ENCODE measurements at regions not wholly inside any gene's neighbourhood (a gene's known extent, or its start where the extent isn't known, plus 50 kb on each side); places are given as distances from the start of the nearest gene placed in this dataset.
A peak's percentile ranks its signal among the peaks of the same experiment; 100 is the strongest.

DNA sequence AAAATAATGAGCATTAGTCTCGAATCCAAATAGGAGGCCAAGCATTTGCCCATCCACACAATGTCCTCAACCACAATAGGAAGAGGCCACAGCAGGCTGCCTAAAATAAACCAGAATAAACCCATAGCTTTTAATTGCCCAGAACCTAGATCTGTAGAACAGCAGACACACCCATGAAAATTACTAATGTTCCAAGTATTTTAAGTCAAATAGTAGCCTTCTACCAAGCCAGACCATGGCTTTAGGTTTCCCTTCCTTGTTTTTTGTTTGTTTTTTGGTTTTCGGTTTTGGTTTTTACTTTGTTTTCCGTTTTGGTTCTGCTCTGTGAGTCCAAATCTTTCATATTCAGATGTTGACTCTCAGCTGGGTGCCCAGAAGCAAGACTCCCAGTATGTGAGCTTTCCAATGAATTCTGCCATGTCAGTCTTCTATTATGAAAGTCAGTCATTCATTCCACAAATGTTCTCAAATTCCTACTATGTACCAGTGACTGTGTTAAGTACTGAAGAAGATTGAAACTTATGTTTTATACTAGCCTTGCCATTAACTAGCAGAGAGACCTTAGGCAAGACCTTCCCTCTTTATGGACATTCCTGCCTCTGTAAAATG lies 57.8 kb upstream of the BOC start:
- no peaks in the 10 kb centered on the region for H3K9me3 ChIP-seq (ENCODE audit: control insufficient read depth, low read length)
- H3K36me3 ChIP-seq (ENCODE audit: control insufficient read depth, insufficient read depth, low read length): no peaks in the 10 kb centered on the region
- peaks cover 10% of the 10 kb centered on the region for H3K4me1 ChIP-seq (ENCODE audit: control insufficient read depth, insufficient read depth, low read length, poor library complexity, severe bottlenecking)
- peak overlapping the region; percentile 39 for H3K27ac ChIP-seq (ENCODE audit: low read depth, low read length, severe bottlenecking)
- no peak overlapping the region for H3K4me3 ChIP-seq (ENCODE audit: extremely low read depth, insufficient read depth, low read length, poor library complexity, severe bottlenecking)
- WGBS, 2 experiments (ENCODE audit: insufficient coverage in 2 of 2): 75 to 88% methylated on average over 1 to 2 of the region's 3 CpGs

DNA sequence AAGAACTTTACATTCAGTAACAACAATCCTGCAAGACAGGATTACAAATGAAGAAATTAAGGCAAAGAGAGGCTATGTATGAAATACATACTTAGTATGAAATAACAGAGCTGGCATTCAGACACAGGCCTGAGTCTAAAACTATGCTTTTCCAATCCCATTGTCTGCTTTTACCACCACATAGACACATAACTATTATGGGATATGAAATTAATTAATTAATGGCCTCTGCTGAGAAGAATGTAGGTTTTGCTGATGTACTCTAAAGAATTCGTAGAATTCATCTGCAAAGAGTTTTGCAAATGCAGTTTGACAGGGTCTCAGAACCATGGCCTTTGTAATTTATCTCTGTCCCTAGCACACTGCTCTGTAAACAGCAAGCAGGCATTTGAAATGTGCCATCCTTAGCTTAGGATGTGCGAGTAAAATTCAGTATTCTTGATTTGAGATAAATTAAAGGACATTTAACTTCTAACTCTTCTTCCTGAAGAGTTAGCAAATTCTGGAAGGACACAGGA lies 54.5 kb upstream of the BOC start:
- Histone ChIP-seq H3K36me3 (ENCODE audit: control insufficient read depth, insufficient read depth, low read length) (no peaks in the 10 kb centered on the region), H3K4me3 (ENCODE audit: extremely low read depth, insufficient read depth, low read length, poor library complexity, severe bottlenecking) (no peak overlapping the region), H3K27ac (ENCODE audit: low read depth, low read length, severe bottlenecking) (peak overlapping the region; percentile 85), H3K9me3 (ENCODE audit: control insufficient read depth, low read length) (no peaks in the 10 kb centered on the region), H3K4me1 (ENCODE audit: control insufficient read depth, insufficient read depth, low read length, poor library complexity, severe bottlenecking) (peaks cover 2% of the 10 kb centered on the region)
- WGBS, 2 experiments (ENCODE audit: insufficient coverage in 2 of 2): 80% methylated on average over 1 of the region's 2 CpGs

- Histone ChIP-seq H3K27ac (ENCODE audit: low read depth, low read length, severe bottlenecking) (peak overlapping the region; percentile 85), H3K36me3 (ENCODE audit: control insufficient read depth, insufficient read depth, low read length) (no peaks in the 10 kb centered on the region), H3K9me3 (ENCODE audit: control insufficient read depth, low read length) (no peaks in the 10 kb centered on the region), H3K4me1 (ENCODE audit: control insufficient read depth, insufficient read depth, low read length, poor library complexity, severe bottlenecking) (no peaks in the 10 kb centered on the region), H3K4me3 (ENCODE audit: extremely low read depth, insufficient read depth, low read length, poor library complexity, severe bottlenecking) (no peak overlapping the region)
- WGBS, 2 experiments (ENCODE audit: insufficient coverage in 2 of 2): 85 to 100% methylated on average over 1 to 2 of the region's 3 CpGs
These were observed 53.8 kb upstream of the BOC start for GRCh38 chr3:113157408-113158030.

DNA sequence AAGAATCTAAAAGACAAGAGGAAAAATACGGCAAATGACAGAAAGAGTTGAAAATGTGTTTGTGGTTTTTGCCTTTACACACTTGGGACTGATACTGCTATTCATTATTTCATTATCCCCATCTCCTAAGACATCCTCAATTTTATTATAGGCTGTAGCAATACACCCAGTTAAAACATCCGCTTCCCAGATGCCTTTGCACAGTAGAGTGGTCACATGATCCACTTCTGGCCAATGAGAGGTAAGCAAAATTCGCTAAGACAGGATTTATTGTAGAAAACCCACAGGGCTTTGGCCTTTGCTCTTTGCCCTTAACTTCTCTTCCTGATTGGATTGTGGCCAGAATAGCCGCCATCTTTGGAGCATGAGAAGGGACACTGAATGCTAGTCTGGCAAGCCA lies 53.2 kb upstream of the BOC start:
- Histone ChIP-seq H3K27ac (ENCODE audit: low read depth, low read length, severe bottlenecking) (peak overlapping the region; percentile 85), H3K36me3 (ENCODE audit: control insufficient read depth, insufficient read depth, low read length) (no peaks in the 10 kb centered on the region), H3K4me3 (ENCODE audit: extremely low read depth, insufficient read depth, low read length, poor library complexity, severe bottlenecking) (no peak overlapping the region), H3K4me1 (ENCODE audit: control insufficient read depth, insufficient read depth, low read length, poor library complexity, severe bottlenecking) (no peaks in the 10 kb centered on the region), H3K9me3 (ENCODE audit: control insufficient read depth, low read length) (no peaks in the 10 kb centered on the region)
- 84 to 91% methylated on average over 3 of the region's 4 CpGs for WGBS, 2 experiments (ENCODE audit: insufficient coverage in 2 of 2)
